K562 (cell line): ENCODE measurements at regions not wholly inside any gene's neighbourhood (a gene's known extent, or its start where the extent isn't known, plus 50 kb on each side); places are given as distances from the start of the nearest gene placed in this dataset.
"Not testable (repeated sequence)": the region's sequence is repeated elsewhere in the genome, so short reads cannot be mapped to it uniquely, and the experiment has no call there.

Experiments
- POLR2A ChIP-seq: fragments of 450-650 bp; conservative IDR thresholded peaks from 2 replicates; pipeline ENCODE4 v1.6.1; 2016
- RAD21 ChIP-seq, 2 experiments: fragments of 250-450 bp in 1 of 2; fragments of 450-650 bp in 1 of 2; sonication (Bioruptor Pico) in 1 of 2; formaldehyde crosslinking in 1 of 2; IDR thresholded peaks in 1 of 2; conservative IDR thresholded peaks in 1 of 2; 2 replicates each; pipeline versions ENCODE4 v1.4.0 to v1.8.0; 2020 to 2022; ENCODE audit warnings: mild to moderate bottlenecking in 2 of 2, moderate library complexity in 1 of 2
- SP1 ChIP-seq: sonication (generic); formaldehyde crosslinking; IDR thresholded peaks from 2 replicates; pipeline ENCODE4 v1.8.1; 2022; ENCODE audit warnings: mild to moderate bottlenecking, missing genetic modification reagents
- TBP ChIP-seq: optimal IDR thresholded peaks from 2 replicates; pipeline ENCODE3; 2011; ENCODE audit warnings: low read depth, low read length, improper control_type of control experiment
- ZMIZ1 ChIP-seq, 2 experiments: fragments of 150-350 bp in 1 of 2; IDR thresholded peaks; 2 replicates each; pipeline ENCODE4 v1.6.1; 2012 to 2016; ENCODE audit warnings: low read depth in 2 of 2, low read length in 2 of 2, mild to moderate bottlenecking in 1 of 2, moderate library complexity in 1 of 2
- ZNF77 ChIP-seq: fragments of 250-450 bp; sonication (Bioruptor Pico); IDR thresholded peaks from 2 replicates; pipeline ENCODE4 v1.5.0; 2020

GRCh38 chr10:18917431-18917830 lies 131.2 kb upstream of the MALRD1 start:
- not testable (repeated sequence) for TF ChIP-seq POLR2A; ZNF77 (CRISPR knock-in tag); TBP; RAD21 (CRISPR knock-in tag; conservative IDR thresholded peaks at IDR 0.05 in 1 of 2, IDR thresholded peaks at IDR 0.05 in 1 of 2); SP1 (CRISPR knock-in tag); ZMIZ1 (IDR thresholded peaks at IDR 0.05; ENCODE audit: low read depth in 2 of 2, low read length in 2 of 2)
